ENCODE measurements at regions not wholly inside any gene's neighbourhood (a gene's known extent, or its start where the extent isn't known, plus 50 kb on each side); places are given as distances from the start of the nearest gene placed in this dataset.

DNA sequence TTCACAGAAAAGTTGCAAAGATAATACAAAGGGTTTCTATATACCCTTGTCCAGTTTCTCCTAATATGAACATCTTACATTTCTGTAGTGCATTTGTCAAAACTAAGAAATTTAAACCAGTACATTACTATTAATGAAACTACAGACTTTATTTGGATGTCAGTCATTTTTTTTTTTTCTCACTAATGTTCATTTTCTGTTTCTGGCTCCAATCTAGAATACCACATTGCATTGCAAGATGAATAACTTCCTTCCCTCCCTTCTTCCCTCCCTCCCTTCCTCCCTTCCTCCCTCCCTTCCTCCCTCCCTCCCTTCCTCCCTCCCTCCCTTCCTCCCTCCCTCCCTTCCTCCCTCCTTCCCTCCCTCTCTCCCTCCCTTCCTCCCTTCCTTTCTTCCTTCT is 509.2 kb upstream of the MCTP2 start:
- no peak for DNase-seq (ENCODE audit: low read depth in 2 of 2)

DNA sequence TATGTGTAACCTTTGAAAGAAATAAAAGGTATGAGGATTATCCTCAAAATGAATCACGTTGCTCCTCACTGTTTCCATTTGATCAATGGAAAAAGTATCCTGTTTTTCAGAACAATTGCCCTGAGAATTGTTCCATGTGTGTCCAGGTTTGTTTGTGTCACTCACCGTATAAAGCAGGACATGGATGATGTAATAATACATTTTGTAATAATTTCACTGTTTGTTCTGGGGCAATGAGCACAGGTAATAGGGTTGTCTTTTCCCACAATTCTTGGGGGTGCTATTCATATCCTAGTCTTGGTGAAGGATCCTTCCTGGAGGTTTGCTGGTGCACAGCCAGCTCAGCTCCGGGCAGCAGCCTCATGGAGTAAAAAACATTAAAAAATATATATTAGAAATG is 510.8 kb upstream of the MCTP2 start:
- DNase-seq (ENCODE audit: low read depth in 2 of 2), result no peak

- no peak for DNase-seq (ENCODE audit: low read depth in 2 of 2)
Observed at GRCh38 chr15:93719921-93720351, 511.4 kb upstream of the MCTP2 start.

- no peak for DNase-seq (ENCODE audit: low read depth in 2 of 2)
Observed at GRCh38 chr15:93716615-93717231, 514.6 kb upstream of the MCTP2 start.

- no peak for DNase-seq (ENCODE audit: low read depth in 2 of 2)
Observed at GRCh38 chr15:93709708-93710107, 521.7 kb upstream of the MCTP2 start.

DNA sequence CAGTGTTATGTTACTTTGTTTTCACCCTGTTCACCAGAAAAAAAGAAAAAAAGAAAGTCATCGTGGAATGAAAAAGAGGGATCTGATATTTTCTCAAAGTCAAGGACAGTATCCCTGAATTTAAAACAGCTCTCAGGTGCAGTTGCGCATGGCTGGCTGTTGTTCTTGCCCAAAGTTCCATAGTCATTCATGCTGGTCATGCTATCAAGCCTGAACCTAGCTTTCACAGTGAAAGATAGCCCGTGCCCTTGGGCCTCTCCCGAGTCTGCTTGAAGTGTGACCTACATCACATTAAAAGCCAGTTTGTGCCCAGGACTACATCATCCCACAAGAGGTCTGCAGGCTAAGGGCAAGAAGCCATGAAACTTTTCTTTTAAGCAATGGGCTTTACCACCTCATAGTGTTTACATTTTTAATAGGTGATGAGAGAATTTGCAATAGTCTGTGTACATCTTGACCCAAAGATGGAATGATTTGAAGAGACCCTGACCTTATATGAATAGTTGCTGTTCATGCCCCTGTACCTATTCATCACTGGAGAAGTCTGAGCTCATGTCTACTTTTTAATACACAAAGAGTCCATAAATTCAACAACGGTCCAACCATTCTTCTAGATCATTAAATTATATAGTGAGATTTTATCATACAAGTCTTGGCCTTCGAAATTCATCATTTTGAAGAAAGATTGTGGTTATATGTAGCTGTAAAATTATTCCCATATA is 522.5 kb upstream of the MCTP2 start:
- DNase-seq (ENCODE audit: low read depth in 2 of 2), result no peak

DNA sequence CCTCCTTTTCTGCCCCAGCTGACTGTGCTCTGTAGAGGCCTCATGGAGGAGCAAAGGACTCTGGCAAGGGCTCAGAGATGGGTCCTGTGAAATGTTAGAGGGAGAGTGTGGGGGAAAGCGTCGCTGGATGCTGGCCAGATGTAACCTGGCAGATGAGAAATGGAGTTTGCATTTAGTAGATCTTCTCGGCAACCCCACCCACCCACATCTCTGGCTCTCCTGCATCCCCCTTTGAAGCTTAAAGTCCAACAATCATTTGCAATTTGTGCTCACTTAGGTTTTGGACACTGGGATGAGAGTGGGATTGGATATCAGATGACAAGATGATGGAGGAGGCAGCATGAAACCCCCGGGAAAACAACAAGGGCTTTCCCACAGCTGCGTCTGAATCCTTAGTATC is 523.6 kb upstream of the MCTP2 start:
- no peak for DNase-seq (ENCODE audit: low read depth in 2 of 2)

GRCh38 chr15:93706495-93707292 is 524.7 kb upstream of the MCTP2 start:
- no peak for DNase-seq (ENCODE audit: low read depth in 2 of 2)

GRCh38 chr15:93705753-93706455 is 525.5 kb upstream of the MCTP2 start:
- no peak for DNase-seq (ENCODE audit: low read depth in 2 of 2)

DNA sequence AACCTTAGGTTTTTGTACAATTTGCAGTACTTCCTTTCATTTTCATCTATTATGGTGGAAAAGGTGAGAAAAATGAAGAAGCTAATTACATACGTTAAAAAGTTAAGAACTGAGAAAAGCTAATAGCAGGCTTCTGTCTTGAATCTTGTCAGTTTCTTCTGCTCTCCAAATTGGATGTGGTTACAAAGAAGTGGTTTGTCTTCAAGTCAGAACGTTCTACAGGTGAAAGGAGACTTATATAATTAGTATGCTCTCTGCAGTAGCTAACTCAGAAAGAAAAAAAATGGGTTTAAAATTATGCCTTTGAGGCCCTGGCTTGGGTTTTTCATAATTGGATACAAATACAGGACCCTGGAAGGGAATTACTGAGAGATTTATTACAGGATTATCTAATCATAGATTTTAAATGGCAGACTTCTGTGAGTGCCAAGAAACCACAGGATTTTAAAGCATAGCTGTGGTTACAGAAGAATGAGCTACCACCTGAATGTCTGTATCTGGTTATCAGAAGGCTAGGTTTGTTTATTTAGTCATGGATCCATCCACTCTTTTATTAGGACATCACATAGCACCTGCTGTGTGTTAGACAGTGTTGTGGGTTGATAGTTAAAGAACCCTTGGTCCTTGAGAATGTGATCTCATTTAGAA is 528.1 kb upstream of the MCTP2 start:
- DNase-seq (ENCODE audit: low read depth in 2 of 2), result no peak

- no peak for DNase-seq (ENCODE audit: low read depth in 2 of 2)
Observed at GRCh38 chr15:93700051-93700450, 531.3 kb upstream of the MCTP2 start.

GRCh38 chr15:93694033-93694432 is 537.3 kb upstream of the MCTP2 start:
- no peak for DNase-seq (ENCODE audit: low read depth in 2 of 2)

GRCh38 chr15:93683651-93684050 is 547.7 kb upstream of the MCTP2 start:
- DNase-seq (ENCODE audit: low read depth in 2 of 2), result no peak

- DNase-seq (ENCODE audit: low read depth in 2 of 2), result no peak
Observed at GRCh38 chr15:93671387-93671943, 559.9 kb upstream of the MCTP2 start.

DNA sequence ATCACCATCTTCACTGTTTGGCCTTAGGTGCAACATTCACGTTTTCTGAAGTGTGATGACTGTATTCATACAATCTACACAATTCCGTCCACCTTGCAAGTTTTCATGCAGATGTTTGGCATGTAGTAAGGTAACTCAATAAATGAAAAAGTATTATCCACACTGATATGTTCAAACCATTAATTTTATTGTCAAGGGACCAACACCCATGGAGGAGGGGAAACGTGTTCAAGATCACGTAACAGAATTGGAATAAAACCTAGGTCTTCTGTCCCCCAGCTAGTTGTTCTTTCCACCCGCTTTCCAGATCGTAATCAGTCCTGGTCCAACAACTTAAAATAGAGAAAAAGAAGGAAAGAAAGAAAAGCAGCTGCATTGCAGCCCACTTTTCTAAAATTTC is 560.4 kb upstream of the MCTP2 start:
- DNase-seq (ENCODE audit: low read depth in 2 of 2), result no peak

GRCh38 chr15:93664213-93664956 is 567.0 kb upstream of the MCTP2 start:
- DNase-seq (ENCODE audit: low read depth in 2 of 2), result no peak

GRCh38 chr15:93662162-93662885 is 569.0 kb upstream of the MCTP2 start:
- DNase-seq (ENCODE audit: low read depth in 2 of 2), result no peak

GRCh38 chr15:93658026-93658816 is 569.2 kb upstream of the RGMA start:
- DNase-seq (ENCODE audit: low read depth in 2 of 2), result no peak

GRCh38 chr15:93656041-93656440 is 567.0 kb upstream of the RGMA start:
- no peak for DNase-seq (ENCODE audit: low read depth in 2 of 2)
